HepG2 (cell line): ENCODE measurements at regions not wholly inside any gene's neighbourhood (a gene's known extent, or its start where the extent isn't known, plus 50 kb on each side); places are given as distances from the start of the nearest gene placed in this dataset.

Source experiments
- ATAC-seq: fragments of 200-7000 bp; cut with Tn5 transposase; 3 replicates; pipeline ENCODE4 v1.9.1; 2020; ENCODE audit warnings: mild to moderate bottlenecking, moderate library complexity
- BruUV-seq: library from RNA; stranded (reverse); fragments of 400-500 nt; replicated peaks from 2 replicates; lab custom pipeline; 2021; lab: Mats Ljungman, UMichigan
- CTCF ChIA-PET: fragments of 300-600 bp; formaldehyde crosslinking; extraction: SDS; loops from one replicate; lab custom pipeline; 2021; ENCODE audit warnings: low total read pairs, inconsistent platforms, low intra/inter-chr PET ratio; lab: Yijun Ruan, JAX
- POLR2A ChIA-PET: fragments of 350-600 bp; sonication (Branson Sonifier 250); formaldehyde crosslinking; loops from one replicate; lab custom pipeline; 2020; ENCODE audit warnings: antibody characterized with exemption, inconsistent platforms; lab: Yijun Ruan, JAX
- DNase-seq: peaks from one replicate; pipeline ENCODE4 v3.0.0-alpha.2; 2015; ENCODE audit warnings: low spot score
- FAIRE-seq: peaks from 3 replicates; lab custom pipeline; 2011; peaks lifted over from hg19 to GRCh38; lab: Jason Lieb, UNC
- H2AFZ ChIP-seq: one replicate; pipeline ENCODE4 v1.6.1; 2011; ENCODE audit warnings: low read length, inconsistent platforms
- H3K27ac ChIP-seq: fragments of 300-600 bp; 3 replicates; pipeline ENCODE4 v1.8.0; 2011; ENCODE audit warnings: mixed run types, mild to moderate bottlenecking, mixed read lengths, low read length, inconsistent platforms; ENCODE audit not compliant: insufficient read depth; ENCODE audit errors: extremely low read length
- H3K27me3 ChIP-seq, 2 experiments: fragments of 200-600 bp in 1 of 2; 2 replicates in 1 of 2; 3 replicates in 1 of 2; pipeline versions ENCODE4 v1.6.0 to v1.8.0; 2011; ENCODE audit warnings: low read length in 2 of 2, mild to moderate bottlenecking in 2 of 2, moderate library complexity in 2 of 2, inconsistent platforms in 1 of 2; ENCODE audit not compliant: insufficient read depth in 2 of 2, control insufficient read depth in 1 of 2
- H3K36me3 ChIP-seq, 2 experiments: fragments of 200-600 bp in 1 of 2; replicated peaks in 1 of 2; 2 replicates in 1 of 2; 3 replicates in 1 of 2; pipeline versions ENCODE4 v1.5.1 to v1.8.0; 2011; ENCODE audit warnings: low read length in 2 of 2, inconsistent platforms in 1 of 2; ENCODE audit not compliant: insufficient read depth in 2 of 2, control insufficient read depth in 1 of 2
- H3K4me1 ChIP-seq: 2 replicates; pipeline ENCODE4 v1.5.1; 2012; ENCODE audit warnings: low read length, inconsistent platforms; ENCODE audit not compliant: insufficient read depth
- H3K4me2 ChIP-seq: 2 replicates; pipeline ENCODE4 v1.6.0; 2011; ENCODE audit warnings: low read depth, low read length, inconsistent platforms
- H3K4me3 ChIP-seq, 3 experiments: fragments of 200-600 bp in 1 of 3; sonication (generic), shearing (Covaris generic) in 1 of 3; replicated peaks in 1 of 3; 2 replicates each; pipeline ENCODE4 v1.5.1; 2011 to 2016; ENCODE audit warnings: low read length in 3 of 3, inconsistent platforms in 2 of 3, low read depth in 2 of 3, mild to moderate bottlenecking in 2 of 3, control low read depth in 1 of 3, mixed read lengths in 1 of 3; ENCODE audit not compliant: insufficient read depth in 1 of 3
- H3K79me2 ChIP-seq: one replicate; pipeline ENCODE4 v1.6.1; 2011; ENCODE audit warnings: low read length, inconsistent platforms; ENCODE audit not compliant: insufficient read depth
- H3K9ac ChIP-seq: 2 replicates; pipeline ENCODE4 v1.6.0; 2011; ENCODE audit warnings: mild to moderate bottlenecking, low read depth, low read length, inconsistent platforms; ENCODE audit not compliant: insufficient read depth
- H3K9me3 ChIP-seq: 2 replicates; pipeline ENCODE4 v1.5.1; 2012; ENCODE audit warnings: mild to moderate bottlenecking, low read length
- H4K20me1 ChIP-seq: 2 replicates; pipeline ENCODE4 v1.6.0; 2011; ENCODE audit warnings: inconsistent platforms, mild to moderate bottlenecking, low read length, moderate library complexity; ENCODE audit not compliant: insufficient read depth
- CERS6 ChIP-seq: sonication (generic); formaldehyde crosslinking; IDR thresholded peaks from 2 replicates; pipeline ENCODE4 v1.5.0; 2020; ENCODE audit warnings: missing genetic modification reagents
- GABPB1 ChIP-seq: IDR thresholded peaks from 2 replicates; pipeline ENCODE4 v1.6.1; 2016; ENCODE audit warnings: mild to moderate bottlenecking, missing genetic modification reagents, moderate library complexity, missing compliant biosample characterization
- HINFP ChIP-seq: sonication (generic); formaldehyde crosslinking; IDR thresholded peaks from 2 replicates; pipeline ENCODE4 v1.4.0; 2020; ENCODE audit warnings: low read depth, mild to moderate bottlenecking, missing genetic modification reagents
- JDP2 ChIP-seq: sonication (generic); formaldehyde crosslinking; IDR thresholded peaks from 2 replicates; pipeline ENCODE4 v1.8.1; 2022; ENCODE audit warnings: missing genetic modification reagents, borderline replicate concordance
- NR3C1 ChIP-seq: sonication (generic); formaldehyde crosslinking; IDR thresholded peaks from 2 replicates; pipeline ENCODE4 v1.4.0; 2020; ENCODE audit warnings: missing genetic modification reagents
- RBFOX2 ChIP-seq: fragments of 200-400 bp; formaldehyde crosslinking; IDR thresholded peaks from 2 replicates; pipeline ENCODE4 v1.6.1; 2017; ENCODE audit warnings: low read depth, mild to moderate bottlenecking, low read length
- RFX1 ChIP-seq: fragments of 450-650 bp; IDR thresholded peaks from 2 replicates; pipeline ENCODE4 v1.6.1; 2017
- ZMAT3 ChIP-seq: sonication (generic); formaldehyde crosslinking; conservative IDR thresholded peaks from 2 replicates; pipeline ENCODE4 v1.7.0; 2021; ENCODE audit warnings: missing genetic modification reagents
- ZNF10 ChIP-seq: sonication (generic); formaldehyde crosslinking; IDR thresholded peaks from 2 replicates; pipeline ENCODE4 v1.4.0; 2020; ENCODE audit warnings: mild to moderate bottlenecking, low read depth, missing genetic modification reagents, borderline replicate concordance
- ZNF138 ChIP-seq: sonication (generic); formaldehyde crosslinking; IDR thresholded peaks from 2 replicates; pipeline ENCODE4 v1.5.0; 2020; ENCODE audit warnings: mild to moderate bottlenecking, low read depth, missing genetic modification reagents
- ZNF142 ChIP-seq: sonication (generic); formaldehyde crosslinking; IDR thresholded peaks from 2 replicates; pipeline ENCODE4 v1.4.0; 2020; ENCODE audit warnings: missing genetic modification reagents
- ZNF337 ChIP-seq: sonication (generic); formaldehyde crosslinking; IDR thresholded peaks from 2 replicates; pipeline ENCODE4 v1.5.1; 2020; ENCODE audit warnings: missing genetic modification reagents, low read depth, mild to moderate bottlenecking, borderline replicate concordance
- WGBS: methylation state at CpG from one replicate; pipeline ENCODE4 v1.1.6; 2017; ENCODE audit warnings: low lambda C conversion rate; 5-methylcytosine and 5-hydroxymethylcytosine counted together
- in situ Hi-C: cut with HindIII; loops from 2 replicates; pipeline ENCODE4 v1.10.0; 2017; ENCODE audit warnings: low pct_unique_long_range_greater_than_20kb; ENCODE audit not compliant: extremely low pct_ligation_motif_present
- intact Hi-C: fragments of 100-400 bp; cut with micrococcal nuclease; formaldehyde crosslinking; loops from one replicate; pipeline ENCODE4 v1.10.0; 2022; ENCODE audit not compliant: unreplicated experiment
- TF ChIP-seq, protein P1 (sequence below): sonication (generic); formaldehyde crosslinking; IDR thresholded peaks from 2 replicates; pipeline ENCODE4 v1.5.1; 2020; ENCODE audit warnings: missing genetic modification reagents, mild to moderate bottlenecking, borderline replicate concordance
- TF ChIP-seq, protein P2 (sequence below): sonication (generic); formaldehyde crosslinking; IDR thresholded peaks from 2 replicates; pipeline ENCODE4 v1.4.0; 2020; ENCODE audit warnings: mild to moderate bottlenecking, low read depth, missing genetic modification reagents

GRCh38 chr7:40979296-40979695, 723.6 kb downstream of the INHBA start:
- no peak overlapping the region for H3K9ac ChIP-seq
- no peak overlapping the region for H3K27ac ChIP-seq
- no peak overlapping the region for H3K4me2 ChIP-seq
- H2AFZ ChIP-seq: no peak overlapping the region
- TF ChIP-seq ZNF337 (CRISPR knock-in tag) (no peak), ZNF138 (CRISPR knock-in tag) (no peak), JDP2 (no peak), HINFP (CRISPR knock-in tag) (no peak), RBFOX2 (no peak), NR3C1 (no peak), RFX1 (no peak), ZMAT3 (CRISPR knock-in tag) (no peak), CERS6 (CRISPR knock-in tag) (no peak), ZNF10 (CRISPR knock-in tag) (no peak), ZNF142 (no peak), GABPB1 (no peak)
- TF ChIP-seq, protein P1, sequence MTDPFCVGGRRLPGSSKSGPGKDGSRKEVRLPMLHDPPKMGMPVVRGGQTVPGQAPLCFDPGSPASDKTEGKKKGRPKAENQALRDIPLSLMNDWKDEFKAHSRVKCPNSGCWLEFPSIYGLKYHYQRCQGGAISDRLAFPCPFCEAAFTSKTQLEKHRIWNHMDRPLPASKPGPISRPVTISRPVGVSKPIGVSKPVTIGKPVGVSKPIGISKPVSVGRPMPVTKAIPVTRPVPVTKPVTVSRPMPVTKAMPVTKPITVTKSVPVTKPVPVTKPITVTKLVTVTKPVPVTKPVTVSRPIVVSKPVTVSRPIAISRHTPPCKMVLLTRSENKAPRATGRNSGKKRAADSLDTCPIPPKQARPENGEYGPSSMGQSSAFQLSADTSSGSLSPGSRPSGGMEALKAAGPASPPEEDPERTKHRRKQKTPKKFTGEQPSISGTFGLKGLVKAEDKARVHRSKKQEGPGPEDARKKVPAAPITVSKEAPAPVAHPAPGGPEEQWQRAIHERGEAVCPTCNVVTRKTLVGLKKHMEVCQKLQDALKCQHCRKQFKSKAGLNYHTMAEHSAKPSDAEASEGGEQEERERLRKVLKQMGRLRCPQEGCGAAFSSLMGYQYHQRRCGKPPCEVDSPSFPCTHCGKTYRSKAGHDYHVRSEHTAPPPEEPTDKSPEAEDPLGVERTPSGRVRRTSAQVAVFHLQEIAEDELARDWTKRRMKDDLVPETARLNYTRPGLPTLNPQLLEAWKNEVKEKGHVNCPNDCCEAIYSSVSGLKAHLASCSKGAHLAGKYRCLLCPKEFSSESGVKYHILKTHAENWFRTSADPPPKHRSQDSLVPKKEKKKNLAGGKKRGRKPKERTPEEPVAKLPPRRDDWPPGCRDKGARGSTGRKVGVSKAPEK (CRISPR knock-in tag): no peak
- TF ChIP-seq, protein P2, sequence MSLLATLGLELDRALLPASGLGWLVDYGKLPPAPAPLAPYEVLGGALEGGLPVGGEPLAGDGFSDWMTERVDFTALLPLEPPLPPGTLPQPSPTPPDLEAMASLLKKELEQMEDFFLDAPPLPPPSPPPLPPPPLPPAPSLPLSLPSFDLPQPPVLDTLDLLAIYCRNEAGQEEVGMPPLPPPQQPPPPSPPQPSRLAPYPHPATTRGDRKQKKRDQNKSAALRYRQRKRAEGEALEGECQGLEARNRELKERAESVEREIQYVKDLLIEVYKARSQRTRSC (CRISPR knock-in tag): no peak
- TF ChIP-seq, all 625 proteins: peak for 0
- Histone ChIP-seq H3K36me3 (no peaks in the 10 kb centered on the region), H4K20me1 (no peaks in the 10 kb centered on the region), H3K9me3 (no peaks in the 10 kb centered on the region), H3K79me2 (no peaks in the 10 kb centered on the region), H3K4me1 (no peaks in the 10 kb centered on the region), H3K27me3 (no peaks in the 10 kb centered on the region), H3K4me3 (no peak overlapping the region)
- intact Hi-C loops (no loop called here), in situ Hi-C loops (no loop called here)
- FAIRE-seq (no peak), ATAC-seq (no peak), DNase-seq (no peak)
- 52% methylated on average over 6 of the region's 6 CpGs for WGBS
- BruUV-seq: no TSS peak
- CTCF ChIA-PET: no interaction called here
- POLR2A ChIA-PET: no interaction called here
